Keratinocyte (primary cell): ENCODE measurements at regions not wholly inside any gene's neighbourhood (a gene's known extent, or its start where the extent isn't known, plus 50 kb on each side); places are given as distances from the start of the nearest gene placed in this dataset.

Experiments used
- DNase-seq: peaks from one replicate; pipeline ENCODE4 v3.0.0-alpha.2; 2011; ENCODE audit warnings: low read depth, missing footprints, low spot score
- FAIRE-seq: peaks from 2 replicates; lab custom pipeline; 2011; peaks lifted over from hg19 to GRCh38; lab: Jason Lieb, UNC
- H2AFZ ChIP-seq: 2 replicates; pipeline ENCODE4 v1.6.0; 2012; ENCODE audit warnings: low read length, control low read depth, inconsistent platforms; ENCODE audit not compliant: control insufficient read depth
- H3K27ac ChIP-seq: 2 replicates; pipeline ENCODE4 v1.5.1; 2011; ENCODE audit warnings: low read length; ENCODE audit not compliant: control insufficient read depth, insufficient read depth
- H3K27me3 ChIP-seq: 3 replicates; pipeline ENCODE4 v1.6.0; 2011; ENCODE audit warnings: low read length; ENCODE audit not compliant: control insufficient read depth, insufficient read depth; ENCODE audit errors: extremely low read depth
- H3K36me3 ChIP-seq, 2 experiments: 2 replicates in 1 of 2; 3 replicates in 1 of 2; pipeline ENCODE4 v1.5.1; 2011; ENCODE audit warnings: low read length in 2 of 2, mild to moderate bottlenecking in 1 of 2; ENCODE audit not compliant: control insufficient read depth in 2 of 2, insufficient read depth in 2 of 2; ENCODE audit errors: extremely low read depth in 1 of 2
- H3K4me1 ChIP-seq: 3 replicates; pipeline ENCODE4 v1.5.1; 2011; ENCODE audit warnings: low read length; ENCODE audit not compliant: control insufficient read depth, insufficient read depth; ENCODE audit errors: extremely low read depth
- H3K4me2 ChIP-seq: 3 replicates; pipeline ENCODE4 v1.6.0; 2011; ENCODE audit warnings: low read depth, low read length; ENCODE audit not compliant: control insufficient read depth, insufficient read depth; ENCODE audit errors: extremely low read depth
- H3K4me3 ChIP-seq, 3 experiments: fragments of 200-600 bp in 1 of 3; sonication (generic) in 1 of 3; 2 replicates in 2 of 3; 3 replicates in 1 of 3; pipeline ENCODE4 v1.5.1; 2011 to 2016; ENCODE audit warnings: low read length in 3 of 3, mild to moderate bottlenecking in 3 of 3, control low read depth in 2 of 3, inconsistent platforms in 1 of 3, low read depth in 1 of 3, mixed read lengths in 1 of 3, mixed run types in 1 of 3, moderate library complexity in 1 of 3; ENCODE audit not compliant: control insufficient read depth in 2 of 3, insufficient read depth in 2 of 3; ENCODE audit errors: extremely low read depth in 1 of 3
- H3K79me2 ChIP-seq: 2 replicates; pipeline ENCODE4 v1.6.0; 2012; ENCODE audit warnings: low read length; ENCODE audit not compliant: control insufficient read depth, insufficient read depth
- H3K9ac ChIP-seq: 3 replicates; pipeline ENCODE4 v1.6.0; 2011; ENCODE audit warnings: low read length; ENCODE audit not compliant: control insufficient read depth, insufficient read depth; ENCODE audit errors: extremely low read depth
- H3K9me1 ChIP-seq: 3 replicates; pipeline ENCODE4 v1.6.0; 2011; ENCODE audit warnings: low read length; ENCODE audit not compliant: control insufficient read depth, insufficient read depth; ENCODE audit errors: extremely low read depth
- H3K9me3 ChIP-seq: 2 replicates; pipeline ENCODE4 v1.5.1; 2012; ENCODE audit warnings: low read depth, low read length; ENCODE audit not compliant: control insufficient read depth
- H4K20me1 ChIP-seq: 3 replicates; pipeline ENCODE4 v1.6.0; 2011; ENCODE audit warnings: low read length; ENCODE audit not compliant: control insufficient read depth, insufficient read depth; ENCODE audit errors: extremely low read depth
- CTCF ChIP-seq, 3 experiments: IDR thresholded peaks in 1 of 3; conservative IDR thresholded peaks in 1 of 3; optimal IDR thresholded peaks in 1 of 3; 2 replicates in 2 of 3; 3 replicates in 1 of 3; pipeline versions ENCODE3 to v1.5.1; 2011; ENCODE audit warnings: low read length in 3 of 3, mild to moderate bottlenecking in 3 of 3, moderate library complexity in 2 of 3, control low read depth in 1 of 3, inconsistent platforms in 1 of 3; ENCODE audit not compliant: insufficient read depth in 2 of 3; ENCODE audit errors: extremely low read depth in 1 of 3
- EZH2 ChIP-seq: IDR thresholded peaks from one replicate; pipeline ENCODE4 v1.6.1; 2012; ENCODE audit warnings: inconsistent platforms, mild to moderate bottlenecking, low read length, moderate library complexity
- dilution Hi-C: fragments of 300-500 bp; cut with MboI; formaldehyde crosslinking; loops from one replicate; pipeline ENCODE4 v1.7.0; 2020; ENCODE audit warnings: low sequenced_read_pairs; ENCODE audit not compliant: extremely low pct_ligation_motif_present

DNA sequence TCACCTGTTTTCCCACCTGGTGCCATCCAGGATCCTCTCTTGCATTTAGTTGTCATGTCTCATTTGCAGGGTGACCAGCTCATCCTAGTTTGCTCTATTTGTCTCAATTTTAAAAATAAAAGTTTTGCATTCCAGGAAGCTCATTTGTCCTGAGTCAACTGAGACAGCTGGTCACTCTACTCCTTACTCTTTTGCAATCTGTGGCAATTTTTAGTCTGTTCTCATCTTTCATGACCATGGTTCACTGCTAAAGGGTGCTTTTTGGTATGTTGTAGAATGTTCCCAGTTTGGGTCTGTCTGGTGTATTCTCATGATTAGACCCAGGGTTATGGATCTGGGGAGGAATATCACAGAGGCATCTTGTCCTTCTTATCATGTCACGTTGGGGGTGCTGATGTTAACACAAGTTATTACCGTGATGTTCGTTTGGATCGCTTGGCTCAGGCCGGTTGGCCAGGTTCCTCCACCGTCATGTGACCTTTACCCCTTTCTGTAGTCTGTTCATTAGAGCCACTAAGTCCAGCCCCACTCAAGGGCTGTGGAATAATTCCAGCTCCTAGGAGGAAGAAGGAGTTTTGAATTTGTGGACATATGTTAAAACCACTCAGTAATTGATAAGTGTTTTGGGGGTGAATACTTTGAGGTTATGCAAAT, 103.3 kb upstream of the IGFBP3 start:
- Histone ChIP-seq H3K4me2 (no peak overlapping the region), H3K9ac (no peak overlapping the region)

DNA sequence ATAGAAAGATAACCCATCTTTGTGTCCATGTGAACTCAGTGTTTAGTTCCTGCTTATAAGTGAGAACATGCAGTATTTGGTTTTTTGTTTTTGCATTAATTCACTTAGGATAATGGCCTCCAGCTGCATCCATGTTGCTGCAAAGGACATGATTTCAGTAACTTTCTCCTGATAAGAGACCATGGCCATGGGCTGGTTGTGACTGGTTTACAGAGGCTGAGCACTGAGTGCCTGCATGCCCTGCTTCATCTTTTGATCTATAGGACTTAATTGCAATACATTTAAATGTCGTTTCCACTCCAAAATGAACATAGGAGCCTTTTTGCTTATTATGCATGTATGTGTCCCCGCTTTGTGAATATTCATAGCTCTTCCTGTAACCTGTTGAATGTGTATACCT, 101.3 kb upstream of the IGFBP3 start:
- Histone ChIP-seq H2AFZ (no peak overlapping the region), H3K27ac (no peak overlapping the region), H4K20me1 (no peaks in the 10 kb centered on the region), H3K79me2 (no peaks in the 10 kb centered on the region), H3K4me2 (no peak overlapping the region), H3K36me3 (no peaks in the 10 kb centered on the region), H3K9me3 (no peaks in the 10 kb centered on the region), H3K27me3 (peaks cover 8% of the 10 kb centered on the region), H3K4me1 (no peaks in the 10 kb centered on the region), H3K4me3 (no peak overlapping the region), H3K9ac (no peak overlapping the region), H3K9me1 (no peaks in the 10 kb centered on the region)
- no peak for FAIRE-seq
- dilution Hi-C loops, result no loop called here
- no peak for DNase-seq
- TF ChIP-seq EZH2 (no peak), CTCF (optimal IDR thresholded peaks at IDR 0.05 in 1 of 3, IDR thresholded peaks at IDR 0.05 in 1 of 3, conservative IDR thresholded peaks at IDR 0.05 in 1 of 3; ENCODE audit: extremely low read depth in 1 of 3, insufficient read depth in 2 of 3, low read length in 3 of 3) (no peak)

More for the DNA sequence above, 103.3 kb upstream of the IGFBP3 start:
- H3K4me1 ChIP-seq, result no peaks in the 10 kb centered on the region
- no peak overlapping the region for H2AFZ ChIP-seq
- dilution Hi-C loops, result no loop called here
- TF ChIP-seq EZH2 (no peak), CTCF (optimal IDR thresholded peaks at IDR 0.05 in 1 of 3, IDR thresholded peaks at IDR 0.05 in 1 of 3, conservative IDR thresholded peaks at IDR 0.05 in 1 of 3; ENCODE audit: extremely low read depth in 1 of 3, insufficient read depth in 2 of 3, low read length in 3 of 3) (no peak)
- peaks cover 8% of the 10 kb centered on the region for H3K27me3 ChIP-seq
- H3K9me3 ChIP-seq, result no peaks in the 10 kb centered on the region
- no peak for DNase-seq
- no peak for FAIRE-seq
- no peaks in the 10 kb centered on the region for H4K20me1 ChIP-seq
- no peaks in the 10 kb centered on the region for H3K9me1 ChIP-seq
- no peak overlapping the region for H3K27ac ChIP-seq
- H3K4me3 ChIP-seq, result no peak overlapping the region
- no peaks in the 10 kb centered on the region for H3K36me3 ChIP-seq
- H3K79me2 ChIP-seq, result no peaks in the 10 kb centered on the region
